H9 (cell line): ENCODE measurements at regions not wholly inside any gene's neighbourhood (a gene's known extent, or its start where the extent isn't known, plus 50 kb on each side); places are given as distances from the start of the nearest gene placed in this dataset.

Source experiments
- DNase-seq: peaks from one replicate; pipeline ENCODE4 v3.0.0-alpha.2; 2017
- H2AFZ ChIP-seq: one replicate; pipeline ENCODE4 v1.6.1; 2013; ENCODE audit warnings: mild to moderate bottlenecking, low read length, control low read depth, moderate library complexity
- H2AK5ac ChIP-seq: 2 replicates; pipeline ENCODE4 v1.6.1; 2013; ENCODE audit warnings: low read length, control low read depth, mixed read lengths; ENCODE audit not compliant: insufficient read length
- H2BK120ac ChIP-seq: one replicate; pipeline ENCODE4 v1.6.1; 2013; ENCODE audit warnings: low read depth, mild to moderate bottlenecking, low read length, control low read depth, inconsistent platforms; ENCODE audit not compliant: poor library complexity, severe bottlenecking
- H2BK12ac ChIP-seq: 2 replicates; pipeline ENCODE4 v1.6.1; 2013; ENCODE audit warnings: low read length, control low read depth, mixed read lengths, low read depth; ENCODE audit not compliant: insufficient read length
- H2BK15ac ChIP-seq: 2 replicates; pipeline ENCODE4 v1.6.1; 2013; ENCODE audit warnings: low read depth, low read length, control low read depth
- H2BK20ac ChIP-seq: one replicate; pipeline ENCODE4 v1.6.1; 2013; ENCODE audit warnings: low read depth, mild to moderate bottlenecking, low read length, control low read depth, inconsistent platforms; ENCODE audit not compliant: poor library complexity, severe bottlenecking
- H2BK5ac ChIP-seq: 2 replicates; pipeline ENCODE4 v1.6.1; 2013; ENCODE audit warnings: low read length, control low read depth, mixed read lengths; ENCODE audit not compliant: insufficient read length
- H3K14ac ChIP-seq: 2 replicates; pipeline ENCODE4 v1.6.1; 2013; ENCODE audit warnings: low read length, control low read depth; ENCODE audit not compliant: insufficient read depth
- H3K18ac ChIP-seq: 2 replicates; pipeline ENCODE4 v1.6.1; 2013; ENCODE audit warnings: low read depth, mild to moderate bottlenecking, mixed read lengths, low read length, control low read depth; ENCODE audit not compliant: insufficient read length
- H3K23ac ChIP-seq: 2 replicates; pipeline ENCODE4 v1.6.1; 2013; ENCODE audit warnings: low read length, control low read depth, mixed read lengths, low read depth; ENCODE audit not compliant: insufficient read length
- H3K23me2 ChIP-seq: 2 replicates; pipeline ENCODE4 v1.6.1; 2013; ENCODE audit warnings: low read depth, mild to moderate bottlenecking, mixed read lengths, low read length, control low read depth; ENCODE audit not compliant: insufficient read length, poor library complexity, severe bottlenecking
- H3K27ac ChIP-seq: 2 replicates; pipeline ENCODE4 v1.5.1; 2013; ENCODE audit warnings: low read length, control low read depth, mixed read lengths, low read depth; ENCODE audit not compliant: insufficient read length
- H3K27me3 ChIP-seq: 2 replicates; pipeline ENCODE4 v1.6.1; 2013; ENCODE audit warnings: low read length, control low read depth, inconsistent platforms; ENCODE audit not compliant: insufficient read depth
- H3K4ac ChIP-seq: 2 replicates; pipeline ENCODE4 v1.6.1; 2013; ENCODE audit warnings: low read depth, mild to moderate bottlenecking, control low read depth, inconsistent platforms, low read length, moderate library complexity
- H3K4me1 ChIP-seq: 2 replicates; pipeline ENCODE4 v1.6.1; 2013; ENCODE audit warnings: low read length, control low read depth, inconsistent platforms; ENCODE audit not compliant: insufficient read depth
- H3K4me2 ChIP-seq: 2 replicates; pipeline ENCODE4 v1.6.1; 2013; ENCODE audit warnings: low read length, control low read depth, mixed read lengths; ENCODE audit not compliant: insufficient read length, insufficient read depth
- H3K56ac ChIP-seq: 2 replicates; pipeline ENCODE4 v1.6.1; 2013; ENCODE audit warnings: low read depth, mild to moderate bottlenecking, mixed read lengths, low read length, control low read depth; ENCODE audit not compliant: insufficient read length
- H3K79me1 ChIP-seq: 2 replicates; pipeline ENCODE4 v1.6.1; 2013; ENCODE audit warnings: low read depth, mild to moderate bottlenecking, moderate library complexity, low read length, control low read depth, inconsistent platforms; ENCODE audit not compliant: insufficient read depth, poor library complexity, severe bottlenecking
- H3K79me2 ChIP-seq: 2 replicates; pipeline ENCODE4 v1.6.1; 2013; ENCODE audit warnings: low read length, control low read depth, inconsistent platforms; ENCODE audit not compliant: insufficient read depth
- H3K9ac ChIP-seq: 2 replicates; pipeline ENCODE4 v1.6.1; 2013; ENCODE audit warnings: low read length, control low read depth, mixed read lengths; ENCODE audit not compliant: insufficient read length; ENCODE audit errors: extremely low read depth
- H3K9me3 ChIP-seq: one replicate; pipeline ENCODE4 v1.6.1; 2013; ENCODE audit warnings: low read depth, low read length, inconsistent platforms; ENCODE audit not compliant: control insufficient read depth
- H3T11ph ChIP-seq: one replicate; pipeline ENCODE4 v1.6.1; 2013; ENCODE audit warnings: mild to moderate bottlenecking, low read length, control low read depth, inconsistent platforms
- H4K20me1 ChIP-seq: one replicate; pipeline ENCODE4 v1.6.1; 2013; ENCODE audit not compliant: control insufficient read depth, insufficient read length, insufficient read depth
- H4K5ac ChIP-seq: 2 replicates; pipeline ENCODE4 v1.6.1; 2013; ENCODE audit warnings: low read depth, mild to moderate bottlenecking, mixed read lengths, low read length, control low read depth; ENCODE audit not compliant: insufficient read length
- H4K8ac ChIP-seq: replicated peaks from 2 replicates; pipeline ENCODE4 v1.6.1; 2013; ENCODE audit warnings: low read length, control low read depth, mixed read lengths, low read depth; ENCODE audit not compliant: insufficient read length
- H4K91ac ChIP-seq: 2 replicates; pipeline ENCODE4 v1.6.1; 2013; ENCODE audit warnings: low read depth, mild to moderate bottlenecking, moderate library complexity, mixed read lengths, low read length, control low read depth; ENCODE audit not compliant: insufficient read length
- H3K27ac Mint-ChIP-seq, 3 experiments: 2 replicates in 2 of 3; 3 replicates in 1 of 3; pipeline ENCODE4 v1.8.0; 2020 to 2021; ENCODE audit warnings: mixed read lengths in 3 of 3, mild to moderate bottlenecking in 1 of 3, moderate library complexity in 1 of 3
- H3K27me3 Mint-ChIP-seq: 2 replicates; pipeline ENCODE4 v1.8.0; 2021; ENCODE audit warnings: low read depth, mild to moderate bottlenecking, moderate library complexity, mixed read lengths
- H3K36me3 Mint-ChIP-seq, 3 experiments: 2 replicates in 2 of 3; 3 replicates in 1 of 3; pipeline ENCODE4 v1.8.0; 2020 to 2021; ENCODE audit warnings: low read depth in 3 of 3, mixed read lengths in 3 of 3; ENCODE audit not compliant: insufficient read depth in 1 of 3
- H3K4me1 Mint-ChIP-seq, 2 experiments: 2 replicates each; pipeline ENCODE4 v1.8.0; 2020; ENCODE audit warnings: mixed read lengths in 2 of 2
- H3K4me3 Mint-ChIP-seq, 2 experiments: 2 replicates in 1 of 2; 3 replicates in 1 of 2; pipeline ENCODE4 v1.8.0; 2020 to 2021; ENCODE audit warnings: mild to moderate bottlenecking in 2 of 2, mixed read lengths in 2 of 2, moderate library complexity in 1 of 2
- H3K9me3 Mint-ChIP-seq, 2 experiments: 2 replicates in 1 of 2; 3 replicates in 1 of 2; pipeline ENCODE4 v1.8.0; 2020; ENCODE audit warnings: mild to moderate bottlenecking in 2 of 2, mixed read lengths in 2 of 2, moderate library complexity in 1 of 2
- CTCF ChIP-seq: fragments of 200-600 bp; sonication (generic); conservative IDR thresholded peaks from 3 replicates; pipeline ENCODE4 v1.8.0; 2021; ENCODE audit warnings: antibody characterized with exemption, mild to moderate bottlenecking
- WGBS: extraction: QIAGEN DNeasy Blood & Tissue Kit; methylation state at CpG from one replicate; pipeline ENCODE4 v1.1.7; 2013; ENCODE audit warnings: missing lambda C conversion rate, low lambda C conversion rate, mixed read lengths; ENCODE audit not compliant: insufficient read length; ENCODE audit errors: extremely low coverage; 5-methylcytosine and 5-hydroxymethylcytosine counted together

- Histone ChIP-seq H3K18ac (no peak overlapping the region), H2BK20ac (no peak overlapping the region), H4K91ac (no peak overlapping the region), H3K4me1 (peaks cover 7% of the 10 kb centered on the region; the same call in 1 of the 2 replicates), H2BK12ac (no peak overlapping the region), H2BK120ac (no peak overlapping the region), H2AK5ac (no peak overlapping the region), H3K9ac (no peak overlapping the region), H3K79me1 (no peaks in the 10 kb centered on the region), H4K8ac (no peak overlapping the region), H3K23ac (no peak overlapping the region), H3T11ph (no peak overlapping the region), H3K4me2 (no peak overlapping the region), H3K27ac (no peak overlapping the region), H2BK5ac (no peak overlapping the region), H3K9me3 (no peaks in the 10 kb centered on the region), H2AFZ (no peak overlapping the region), H4K20me1 (no peaks in the 10 kb centered on the region), H3K4ac (no peak overlapping the region), H3K23me2 (no peaks in the 10 kb centered on the region), H3K27me3 (no peaks in the 10 kb centered on the region), H3K14ac (no peak overlapping the region), H3K79me2 (no peaks in the 10 kb centered on the region), H4K5ac (no peak overlapping the region), H2BK15ac (no peak overlapping the region), H3K56ac (no peak overlapping the region)
- peaks cover 2% of the 10 kb centered on the region; the same call in 1 of the 2 replicates for H3K27me3 Mint-ChIP-seq
- DNase-seq, result no peak
- peaks cover 25 to 49% of the 10 kb centered on the region in 2 experiments for H3K4me1 Mint-ChIP-seq
- no peaks in the 10 kb centered on the region for H3K36me3 Mint-ChIP-seq
- no peak for TF ChIP-seq CTCF
- no peak overlapping the region for H3K4me3 Mint-ChIP-seq
- H3K9me3 Mint-ChIP-seq, result no peaks in the 10 kb centered on the region
- whole genome bisulfite sequencing, result no CpG with 5 or more reads among the region's 4 CpGs
- H3K27ac Mint-ChIP-seq, result no peak overlapping the region
These were observed 223.8 kb downstream of the ADAMTS9 start for GRCh38 chr3:64463981-64464380.
